T47D (cell line): ENCODE measurements at regions not wholly inside any gene's neighbourhood (a gene's known extent, or its start where the extent isn't known, plus 50 kb on each side); places are given as distances from the start of the nearest gene placed in this dataset.
"Not testable (repeated sequence)": the region's sequence is repeated elsewhere in the genome, so short reads cannot be mapped to it uniquely, and the experiment has no call there.

Source experiments
- DNase-seq, 2 experiments: peaks; one replicate each; pipeline versions ENCODE4 v3.0.0 to v3.0.0-alpha.2; 2011 to 2012; ENCODE audit warnings: low read depth in 1 of 2, low spot score in 1 of 2
- JUND ChIP-seq: IDR thresholded peaks from 2 replicates; pipeline ENCODE4 v1.6.1; 2012; ENCODE audit warnings: low read depth
- in situ Hi-C: cut with HindIII; loops from 2 replicates; pipeline ENCODE4 v1.10.0; 2016; ENCODE audit warnings: low sequenced_read_pairs, low pct_unique_long_range_greater_than_20kb

GRCh38 chr11:112694813-112695212, 266.4 kb upstream of the NCAM1 start:
- in situ Hi-C loops: no loop called here
- DNase-seq: no peak
- no peak for TF ChIP-seq JUND

DNA sequence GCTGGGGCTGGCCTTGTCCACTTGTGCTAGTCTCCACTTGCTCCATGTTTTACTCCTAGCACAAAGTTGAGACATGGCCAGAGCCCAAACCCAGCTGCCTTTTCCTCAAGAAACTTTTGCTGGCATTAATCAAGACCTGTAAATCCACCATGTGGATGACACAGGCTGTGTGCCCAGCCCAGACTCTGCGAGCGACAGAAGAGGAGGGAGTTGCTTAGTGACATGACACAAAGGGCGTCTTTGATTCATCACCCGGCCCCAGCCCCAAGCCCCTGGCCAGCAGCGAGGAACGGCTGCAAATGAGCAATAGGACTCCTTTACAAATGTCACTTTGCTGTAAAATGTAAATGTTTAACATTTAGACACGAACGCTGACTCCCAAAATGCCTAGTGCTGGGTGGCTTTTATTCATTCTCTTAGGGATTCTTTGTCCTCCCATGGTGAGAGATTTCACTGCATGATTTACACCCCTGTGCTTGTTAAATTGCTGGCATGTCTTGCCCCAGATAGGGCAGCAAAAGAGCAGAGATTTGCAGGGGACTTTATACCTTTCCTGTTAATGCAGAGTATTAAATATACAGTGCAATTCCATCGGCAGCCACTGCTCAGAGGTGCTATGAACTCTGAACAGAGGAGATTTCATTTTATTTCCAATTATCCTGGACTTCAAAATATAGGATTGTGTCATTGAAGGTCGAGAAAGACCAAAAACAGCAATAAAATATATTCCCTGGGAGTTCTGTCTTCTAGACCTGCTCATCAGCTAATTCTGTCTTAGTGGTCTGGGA, 263.6 kb upstream of the NCAM1 start:
- in situ Hi-C loops: no loop called here
- no peak for TF ChIP-seq JUND
- no peak for DNase-seq

DNA sequence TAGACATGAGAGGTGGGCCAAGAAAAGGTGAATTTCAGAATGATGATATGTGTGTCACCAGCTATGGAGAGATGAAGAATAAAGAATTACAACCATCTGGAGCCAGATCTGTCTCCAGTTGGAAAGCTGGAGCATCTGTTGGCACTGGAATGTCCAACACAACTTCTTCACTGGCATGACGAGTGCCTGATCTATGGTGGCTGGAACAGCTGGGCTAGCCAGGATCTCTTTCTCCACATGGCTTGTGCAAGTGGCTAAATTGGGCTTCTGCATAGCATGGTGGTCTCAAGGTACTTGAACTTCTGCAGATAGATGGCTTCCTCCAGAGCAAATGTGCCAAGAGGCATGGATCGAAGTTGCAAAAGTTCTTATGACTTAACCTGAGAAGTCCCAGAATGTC, 256.1 kb upstream of the NCAM1 start:
- no peak for DNase-seq
- no peak for TF ChIP-seq JUND
- in situ Hi-C loops: no loop called here

DNA sequence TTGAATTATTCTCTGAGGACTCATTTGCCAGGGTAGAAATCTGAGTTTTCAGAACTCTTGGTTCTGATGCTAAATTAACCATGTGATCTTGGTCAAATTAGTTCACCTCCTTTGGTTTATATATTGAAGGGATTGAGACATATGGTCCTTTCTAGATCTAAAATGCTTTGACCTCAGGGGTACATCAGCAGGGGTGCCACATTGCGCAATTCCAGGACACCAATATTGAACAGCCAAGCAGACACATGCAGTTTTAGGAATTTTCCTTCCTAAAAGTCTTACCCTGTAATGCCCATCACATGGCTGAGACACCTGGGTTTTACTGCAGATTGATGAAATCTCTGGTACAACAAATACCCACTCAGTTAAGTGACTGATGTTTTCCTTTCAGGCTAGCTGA, 254.4 kb upstream of the NCAM1 start:
- in situ Hi-C loops: no loop called here
- TF ChIP-seq JUND: no peak

DNA sequence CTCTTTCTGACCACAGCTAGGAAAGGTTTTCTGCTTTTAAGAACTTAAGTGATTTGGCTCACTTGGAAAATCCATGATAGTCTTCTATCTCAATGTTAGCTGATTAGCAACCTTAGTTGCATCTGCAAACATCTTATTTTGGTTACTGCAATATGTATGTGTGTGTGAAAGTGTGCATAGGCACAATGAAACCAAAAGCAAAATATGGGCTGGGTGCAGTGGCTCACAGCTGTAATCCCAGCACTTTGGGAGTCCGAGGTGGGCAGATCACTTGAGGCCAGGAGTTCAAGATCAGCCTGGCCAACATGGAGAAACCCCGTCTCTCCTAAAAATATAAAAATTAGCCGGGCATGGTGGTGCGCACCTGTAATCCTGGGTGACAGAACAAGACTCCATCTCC, 246.9 kb upstream of the NCAM1 start:
- in situ Hi-C loops, DNase-seq: not testable (repeated sequence)

More for the DNA sequence above, 254.4 kb upstream of the NCAM1 start:
- no peak for DNase-seq

DNA sequence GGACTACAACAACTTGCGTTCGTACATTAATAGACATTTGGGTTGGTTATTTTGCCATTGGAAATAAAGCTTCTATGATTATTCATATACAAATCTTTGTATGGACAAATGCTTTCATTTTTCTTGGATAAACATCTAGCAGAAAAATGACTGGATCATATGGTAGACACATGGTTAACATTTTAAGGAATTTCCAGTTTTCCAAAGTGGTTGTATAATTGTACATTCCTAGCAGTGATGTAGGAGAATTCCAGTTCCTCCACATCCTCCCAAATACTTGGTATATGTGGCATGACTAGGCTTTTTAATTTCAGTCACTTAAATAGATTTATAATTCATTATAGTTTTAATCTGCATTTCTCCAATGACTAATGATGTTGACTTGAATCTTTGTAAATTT, 246.2 kb upstream of the NCAM1 start:
- in situ Hi-C loops: no loop called here
- DNase-seq: no peak

GRCh38 chr11:112718483-112718882, 242.7 kb upstream of the NCAM1 start:
- in situ Hi-C loops: no loop called here
- no peak for DNase-seq
- TF ChIP-seq JUND: no peak

More for the DNA sequence above, 246.2 kb upstream of the NCAM1 start:
- TF ChIP-seq JUND: no peak

- no peak for TF ChIP-seq JUND
- no peak for DNase-seq
- in situ Hi-C loops: no loop called here
Measured at GRCh38 chr11:112719736-112720525, 241.3 kb upstream of the NCAM1 start.

DNA sequence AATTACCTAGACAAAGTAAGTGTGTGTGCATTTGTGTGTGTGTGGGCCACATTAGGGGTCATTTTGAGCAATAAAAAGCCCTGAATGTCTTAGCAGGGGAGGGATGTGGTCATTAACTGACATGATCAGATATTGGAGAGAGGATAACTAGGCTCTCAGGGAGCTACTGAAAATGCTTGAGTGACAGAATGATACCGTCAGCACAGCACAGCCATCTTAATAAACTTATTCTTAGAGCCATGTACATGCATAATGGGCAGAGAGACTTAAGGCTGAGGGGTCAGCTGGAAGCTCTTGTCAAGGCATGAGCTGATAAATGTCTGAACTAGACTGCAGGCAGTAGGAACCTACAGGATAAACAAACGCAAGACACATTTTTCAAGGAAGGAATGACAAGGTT, 239.1 kb upstream of the NCAM1 start:
- DNase-seq: no peak
- in situ Hi-C loops: no loop called here
- TF ChIP-seq JUND: no peak

GRCh38 chr11:112722876-112723275, 238.3 kb upstream of the NCAM1 start:
- DNase-seq: no peak
- no peak for TF ChIP-seq JUND
- in situ Hi-C loops: no loop called here

DNA sequence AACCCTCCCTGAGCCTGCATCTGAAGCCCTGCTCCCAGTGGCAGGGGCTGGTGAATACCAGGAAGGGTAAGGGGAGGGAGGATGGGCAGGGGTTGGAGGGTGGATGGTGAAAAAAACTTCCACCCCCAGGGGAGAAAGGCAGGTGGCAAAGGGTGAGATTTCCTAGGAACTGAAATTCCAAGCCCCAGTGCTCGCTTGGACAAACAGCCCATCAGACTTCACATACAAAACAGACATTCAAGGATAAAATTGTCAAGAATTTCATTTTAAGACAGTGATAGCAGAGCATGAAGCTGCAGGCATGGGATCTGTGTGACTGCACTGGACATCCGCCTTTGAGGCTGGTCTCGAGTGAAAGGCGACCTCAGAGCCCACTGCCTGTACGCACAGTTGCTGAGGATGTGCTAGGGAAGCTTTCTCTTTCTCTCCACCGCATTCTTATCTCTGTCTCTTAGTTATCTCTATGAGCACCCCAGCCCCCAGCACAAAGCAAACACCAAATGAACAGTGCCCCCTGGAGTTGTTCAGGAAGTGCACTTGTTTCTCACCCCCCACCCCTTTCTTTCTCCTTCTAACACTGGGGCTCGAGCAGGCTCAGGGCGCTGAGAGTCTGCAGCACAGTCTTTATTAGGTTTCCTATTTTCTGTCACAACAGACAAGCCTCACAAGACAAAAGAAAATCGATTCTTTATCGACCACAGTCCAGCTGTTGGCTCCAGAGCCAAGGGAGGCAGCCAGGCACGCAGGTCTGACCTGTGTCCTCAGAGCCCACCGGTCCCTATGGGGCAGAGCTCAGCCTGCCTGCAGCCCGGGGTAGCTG, 237.3 kb upstream of the NCAM1 start:
- no peak for DNase-seq
- in situ Hi-C loops: no loop called here
- no peak for TF ChIP-seq JUND

GRCh38 chr11:112724496-112724790, 236.8 kb upstream of the NCAM1 start:
- TF ChIP-seq JUND: no peak
- DNase-seq: no peak
- in situ Hi-C loops: no loop called here

DNA sequence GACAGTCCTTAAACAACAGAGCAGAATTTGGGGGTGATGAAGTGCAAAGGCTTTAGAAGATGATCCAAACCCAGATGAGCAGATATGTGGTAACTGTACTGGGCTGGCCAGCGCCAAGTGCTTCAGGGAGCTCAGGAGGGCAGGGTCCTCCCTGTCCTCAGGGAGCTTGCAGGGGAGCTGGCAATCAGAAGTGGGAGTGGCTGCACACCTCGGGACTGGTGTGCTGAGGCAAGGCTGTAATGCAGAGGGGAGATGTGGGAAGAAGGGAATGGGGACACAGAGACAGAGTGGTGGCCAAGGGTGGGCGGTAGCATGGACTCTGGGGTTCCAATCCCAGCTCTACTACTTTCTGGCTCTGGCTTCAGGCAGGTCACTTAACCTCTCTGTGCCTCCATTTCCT, 235.6 kb upstream of the NCAM1 start:
- DNase-seq: no peak
- TF ChIP-seq JUND: no peak
- in situ Hi-C loops: no loop called here
